VCaP (cell line): ENCODE measurements at regions not wholly inside any gene's neighbourhood (a gene's known extent, or its start where the extent isn't known, plus 50 kb on each side); places are given as distances from the start of the nearest gene placed in this dataset.

Experiments used
- H3K27ac ChIP-seq: fragments of 450-650 bp; 2 replicates; pipeline ENCODE4 v1.5.1; 2017
- TF ChIP-seq, protein P1 (sequence below): fragments of 450-650 bp; conservative IDR thresholded peaks from 2 replicates; pipeline ENCODE4 v1.5.1; 2017; ENCODE audit warnings: mild to moderate bottlenecking, moderate library complexity

DNA sequence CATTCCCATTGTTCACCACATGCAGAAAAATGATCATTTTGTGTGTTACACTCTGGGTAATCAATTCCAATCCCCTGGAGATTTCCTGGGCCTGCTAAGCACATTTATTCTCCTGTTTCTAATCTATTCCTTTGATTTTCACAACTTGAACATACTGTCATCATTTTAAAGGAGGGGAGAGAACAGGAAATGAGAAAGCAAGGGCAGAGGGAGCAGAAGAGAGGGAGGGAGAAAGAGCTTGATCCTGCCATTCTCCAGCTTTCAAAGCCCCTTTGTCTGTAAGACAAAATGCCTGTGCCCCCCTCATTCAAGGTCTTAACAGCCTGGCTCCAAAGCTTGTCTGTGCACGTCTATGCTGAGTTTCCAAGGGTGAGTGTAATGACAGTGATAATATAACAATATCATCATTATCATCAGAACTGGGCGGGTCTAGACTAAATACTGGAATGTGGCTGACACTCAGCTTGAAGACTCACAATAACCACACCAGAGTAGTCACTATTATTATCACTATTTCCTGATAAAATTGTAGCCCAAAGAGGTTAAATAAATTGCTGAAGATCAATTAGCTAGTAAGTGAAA lies 164.4 kb upstream of the KLHL29 start:
- no peak overlapping the region for H3K27ac ChIP-seq
- TF ChIP-seq, protein P1, sequence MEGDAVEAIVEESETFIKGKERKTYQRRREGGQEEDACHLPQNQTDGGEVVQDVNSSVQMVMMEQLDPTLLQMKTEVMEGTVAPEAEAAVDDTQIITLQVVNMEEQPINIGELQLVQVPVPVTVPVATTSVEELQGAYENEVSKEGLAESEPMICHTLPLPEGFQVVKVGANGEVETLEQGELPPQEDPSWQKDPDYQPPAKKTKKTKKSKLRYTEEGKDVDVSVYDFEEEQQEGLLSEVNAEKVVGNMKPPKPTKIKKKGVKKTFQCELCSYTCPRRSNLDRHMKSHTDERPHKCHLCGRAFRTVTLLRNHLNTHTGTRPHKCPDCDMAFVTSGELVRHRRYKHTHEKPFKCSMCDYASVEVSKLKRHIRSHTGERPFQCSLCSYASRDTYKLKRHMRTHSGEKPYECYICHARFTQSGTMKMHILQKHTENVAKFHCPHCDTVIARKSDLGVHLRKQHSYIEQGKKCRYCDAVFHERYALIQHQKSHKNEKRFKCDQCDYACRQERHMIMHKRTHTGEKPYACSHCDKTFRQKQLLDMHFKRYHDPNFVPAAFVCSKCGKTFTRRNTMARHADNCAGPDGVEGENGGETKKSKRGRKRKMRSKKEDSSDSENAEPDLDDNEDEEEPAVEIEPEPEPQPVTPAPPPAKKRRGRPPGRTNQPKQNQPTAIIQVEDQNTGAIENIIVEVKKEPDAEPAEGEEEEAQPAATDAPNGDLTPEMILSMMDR = no peak

DNA sequence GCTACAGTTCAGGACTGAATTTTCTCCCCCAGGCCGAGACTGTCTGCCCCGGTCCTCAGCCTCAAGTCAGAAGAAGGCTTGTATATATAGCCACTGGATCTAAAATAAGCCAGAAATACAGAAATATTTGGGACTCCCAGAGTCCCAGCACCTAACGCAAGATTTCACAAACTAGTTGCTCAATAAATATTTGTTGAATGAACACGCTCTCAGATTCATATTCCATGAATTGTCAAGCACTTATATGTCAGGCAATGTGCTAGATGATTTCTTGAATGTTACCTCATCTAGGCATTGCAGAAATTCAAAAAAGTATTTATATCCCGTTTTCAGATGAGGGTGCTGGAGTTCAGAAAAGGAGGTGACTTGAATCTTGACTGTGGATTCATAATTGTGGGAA lies 163.7 kb upstream of the KLHL29 start:
- TF ChIP-seq, protein P1 = no peak
- no peak overlapping the region for H3K27ac ChIP-seq

DNA sequence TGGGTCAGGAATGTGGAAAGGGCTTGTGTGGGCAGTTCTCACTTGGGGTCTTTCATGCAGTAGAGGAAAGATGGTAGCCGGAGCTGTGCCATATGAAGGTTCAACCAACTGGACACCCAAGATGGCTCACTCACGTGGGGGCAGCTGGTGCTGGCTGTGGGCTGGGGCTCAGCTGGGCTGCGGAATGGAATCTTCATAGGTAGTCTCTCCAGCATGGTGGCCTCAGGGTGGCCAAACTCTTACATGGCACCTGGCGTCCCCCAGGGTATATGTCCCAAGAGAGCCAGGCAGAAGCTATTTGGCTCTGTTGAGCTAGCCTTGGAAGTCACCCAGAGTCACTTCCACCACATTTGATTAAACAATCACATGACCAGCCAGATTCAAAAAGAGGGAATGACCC lies 163.1 kb upstream of the KLHL29 start:
- no peak overlapping the region for H3K27ac ChIP-seq
- TF ChIP-seq, protein P1 = no peak

DNA sequence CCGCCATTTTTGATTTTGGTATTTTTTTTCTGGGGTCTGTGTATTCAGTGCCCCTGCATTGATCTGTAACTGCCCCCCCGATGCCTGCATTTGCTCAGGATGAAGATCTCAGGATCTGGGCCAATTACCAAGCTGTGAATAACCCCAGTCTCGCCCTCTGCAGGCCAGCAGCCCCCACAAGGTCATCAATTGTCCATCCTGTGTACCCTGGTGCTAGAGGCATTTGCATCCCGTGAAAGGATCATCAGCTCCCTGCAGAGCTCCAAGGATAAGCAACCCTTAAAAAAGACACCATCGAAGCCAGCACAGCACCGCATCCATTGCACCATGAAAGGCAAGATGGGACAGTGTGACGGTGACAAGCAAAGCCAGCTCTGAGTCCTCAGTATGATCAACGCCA lies 154.1 kb upstream of the KLHL29 start:
- H3K27ac ChIP-seq = no peak overlapping the region
- TF ChIP-seq, protein P1 = no peak

DNA sequence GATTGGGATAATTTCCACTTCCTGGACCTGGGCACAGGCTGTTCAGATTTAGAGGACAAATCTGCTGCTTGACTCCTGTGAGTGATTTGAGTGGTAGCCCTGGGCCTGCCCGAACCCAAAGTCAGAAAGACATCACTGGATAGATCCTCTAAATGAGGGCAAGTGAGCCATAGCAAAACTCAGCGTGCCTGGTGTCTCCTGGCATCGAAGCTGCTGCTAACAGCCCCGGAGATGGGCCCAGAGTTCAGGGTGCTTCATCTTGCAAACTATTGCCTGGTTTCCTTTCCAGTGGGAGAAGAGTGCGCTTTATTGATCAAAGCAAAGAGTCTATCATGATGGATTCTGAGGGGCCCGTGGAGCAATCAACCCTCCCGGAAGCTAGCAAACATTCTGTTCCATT lies 153.1 kb upstream of the KLHL29 start:
- TF ChIP-seq, protein P1 = no peak
- no peak overlapping the region for H3K27ac ChIP-seq

DNA sequence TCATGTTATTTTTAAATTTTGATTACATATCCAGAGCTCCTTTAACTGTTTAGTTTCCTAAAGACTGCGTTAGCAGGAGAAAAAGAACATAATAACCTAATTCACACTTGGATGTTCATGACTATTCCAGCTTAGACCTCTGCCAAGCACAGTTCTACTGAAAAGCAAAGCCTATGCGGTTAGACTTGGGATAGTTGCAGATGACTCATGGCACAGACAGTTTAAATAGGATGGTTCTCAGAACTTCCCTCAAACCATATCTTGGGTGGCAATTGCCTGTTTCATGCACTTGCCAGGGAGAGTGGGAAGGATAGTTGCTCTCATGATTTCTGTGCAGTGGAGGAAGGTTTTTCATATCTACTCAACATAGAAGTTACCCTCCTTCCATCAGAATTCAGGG lies 149.7 kb upstream of the KLHL29 start:
- H3K27ac ChIP-seq = no peak overlapping the region
- TF ChIP-seq, protein P1 = no peak

DNA sequence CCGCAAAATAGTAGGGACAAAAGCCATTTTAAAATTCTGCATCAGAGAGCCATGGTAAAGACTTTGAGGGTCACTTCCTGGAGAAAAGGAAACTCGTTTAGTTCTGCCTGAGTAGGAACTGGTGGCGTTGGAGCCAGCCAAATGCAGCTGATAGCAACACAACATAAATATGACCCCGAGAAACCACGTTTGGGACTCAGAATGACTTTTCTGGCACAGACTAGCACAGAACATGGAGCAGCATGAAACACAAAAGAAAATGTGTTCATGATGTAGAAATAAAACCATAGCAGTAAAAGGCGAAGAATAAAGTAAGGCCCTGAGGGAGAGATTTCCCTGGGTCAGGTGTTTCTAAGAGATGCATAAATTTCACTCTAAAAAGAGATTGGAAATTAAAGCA lies 149.2 kb upstream of the KLHL29 start:
- TF ChIP-seq, protein P1 = no peak
- H3K27ac ChIP-seq = no peak overlapping the region
